KBM-7 (cell line): ENCODE measurements at regions not wholly inside any gene's neighbourhood (a gene's known extent, or its start where the extent isn't known, plus 50 kb on each side); places are given as distances from the start of the nearest gene placed in this dataset.

Source experiments
- DNase-seq: peaks from one replicate; pipeline ENCODE4 v3.0.0-alpha.2; 2015
- in situ Hi-C: fragments of 300-500 bp; cut with MboI; formaldehyde crosslinking; loops from 2 replicates; pipeline ENCODE4 v1.14.3; 2020; ENCODE audit warnings: low sequenced_read_pairs, low pct_unique_long_range_greater_than_20kb, mixed read lengths

DNA sequence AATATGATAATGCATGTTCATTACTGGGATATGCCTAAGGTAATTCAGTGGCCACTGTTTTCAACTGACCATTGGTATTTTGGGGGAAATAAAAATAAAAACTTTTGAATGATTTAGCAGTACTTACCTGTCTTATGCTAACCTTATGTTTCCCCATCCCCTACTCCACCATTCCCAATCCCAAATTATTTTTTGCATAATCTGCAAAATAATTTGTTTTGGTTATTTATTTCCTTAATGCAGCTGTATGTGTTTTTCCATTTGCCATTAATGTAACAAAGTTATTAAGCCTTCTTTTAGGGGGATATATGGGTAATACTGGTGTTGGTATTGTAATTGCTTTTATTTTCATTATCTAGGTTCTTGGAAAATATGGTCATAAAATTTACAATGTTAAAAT lies 213.9 kb upstream of the GULP1 start:
- DNase-seq: no peak
- in situ Hi-C loops: no loop called here

DNA sequence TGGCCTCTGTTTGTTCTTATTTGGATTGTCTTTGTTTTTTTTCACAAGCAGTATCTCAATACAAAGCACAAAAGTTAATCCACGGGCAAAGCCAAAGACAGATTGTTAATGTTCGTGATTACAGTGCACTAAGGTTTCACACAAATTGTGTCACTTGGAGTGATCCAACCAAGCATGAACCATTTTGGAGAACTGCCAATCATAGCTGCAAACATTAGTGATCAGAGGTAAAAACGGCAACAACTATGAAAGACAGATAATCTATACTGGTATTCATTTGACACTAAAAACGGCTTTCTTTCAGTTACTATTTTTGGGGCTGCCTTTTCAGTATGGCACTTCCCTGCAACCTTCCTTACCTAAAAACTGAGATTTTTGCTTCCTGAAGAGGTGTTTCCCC lies 213.1 kb upstream of the GULP1 start:
- in situ Hi-C loops: no loop called here
- no peak for DNase-seq

DNA sequence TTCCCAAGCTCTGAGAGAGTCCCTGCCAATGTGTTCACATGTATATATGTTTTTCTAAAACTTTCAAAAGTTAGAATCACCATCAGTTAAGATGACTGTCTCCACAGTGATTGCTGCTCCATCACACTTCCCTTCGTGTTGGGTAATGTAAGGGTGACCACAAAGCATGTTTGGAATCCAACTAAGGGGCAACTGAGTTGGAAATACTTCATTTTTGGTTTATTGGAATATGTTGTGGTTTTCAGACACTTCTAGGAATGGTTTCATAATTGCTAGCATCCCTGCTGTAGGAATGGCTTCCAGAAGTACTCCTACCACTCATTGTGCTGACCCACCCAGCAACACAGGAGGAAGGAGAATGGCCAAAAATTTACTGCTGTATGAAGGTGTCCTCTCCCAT lies 212.5 kb upstream of the GULP1 start:
- DNase-seq: no peak
- in situ Hi-C loops: no loop called here

DNA sequence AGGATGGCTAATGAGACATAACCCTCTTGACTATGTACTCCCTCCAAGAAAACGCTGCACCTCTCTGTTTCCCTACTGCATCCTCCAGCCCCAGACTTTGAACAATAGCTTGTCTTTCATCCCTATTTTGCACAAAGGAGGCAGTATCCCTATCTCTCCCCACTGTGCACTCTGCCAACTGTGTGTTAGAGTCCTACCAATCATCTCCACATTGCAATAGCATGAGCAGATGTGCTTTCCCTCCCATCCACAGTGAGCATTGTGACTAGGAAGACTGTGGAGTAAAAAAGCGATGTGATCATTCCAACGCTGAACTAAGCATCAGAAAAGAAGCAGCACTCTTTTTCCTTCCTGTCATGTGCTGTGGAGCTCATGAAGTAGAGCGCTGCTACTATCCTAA lies 206.3 kb upstream of the GULP1 start:
- DNase-seq: no peak
- in situ Hi-C loops: no loop called here

DNA sequence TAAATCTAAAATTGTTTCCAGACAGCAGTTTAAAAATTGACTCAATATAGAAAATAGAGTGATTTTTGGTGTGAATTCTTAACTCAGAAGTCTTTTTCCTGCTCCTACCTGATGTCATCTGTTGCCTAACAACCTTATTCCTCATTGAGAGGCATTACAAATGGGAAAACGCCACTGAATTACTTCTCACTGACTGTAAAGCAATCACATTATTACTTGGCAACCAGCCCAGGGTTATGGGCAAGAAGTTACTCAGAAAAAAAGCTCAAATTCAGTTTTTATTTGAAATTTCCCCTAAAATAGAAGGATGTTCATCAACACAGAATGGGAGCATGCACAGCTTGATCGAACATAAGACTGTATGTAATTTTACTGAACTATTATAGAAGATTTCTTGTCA lies 201.8 kb upstream of the GULP1 start:
- in situ Hi-C loops: no loop called here
- DNase-seq: no peak

DNA sequence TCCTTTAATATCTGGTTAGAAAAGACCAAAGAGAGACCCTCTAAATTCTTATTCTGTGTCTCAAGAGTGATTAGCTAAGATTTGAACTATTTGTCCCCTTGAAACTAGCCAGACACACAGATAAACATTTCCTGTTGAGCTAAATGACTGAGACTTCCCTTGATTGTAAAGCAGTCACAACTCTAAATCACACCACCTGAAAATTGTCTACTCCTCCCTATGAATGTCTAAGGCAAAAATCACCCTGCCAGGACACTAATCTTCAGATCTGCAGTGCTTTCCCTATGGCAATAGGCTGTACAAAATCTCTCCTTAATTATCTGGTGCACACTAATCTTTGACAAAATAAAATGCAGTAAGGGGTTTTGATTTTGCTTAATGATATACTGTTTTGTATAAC lies 200.5 kb upstream of the GULP1 start:
- no peak for DNase-seq
- in situ Hi-C loops: no loop called here

DNA sequence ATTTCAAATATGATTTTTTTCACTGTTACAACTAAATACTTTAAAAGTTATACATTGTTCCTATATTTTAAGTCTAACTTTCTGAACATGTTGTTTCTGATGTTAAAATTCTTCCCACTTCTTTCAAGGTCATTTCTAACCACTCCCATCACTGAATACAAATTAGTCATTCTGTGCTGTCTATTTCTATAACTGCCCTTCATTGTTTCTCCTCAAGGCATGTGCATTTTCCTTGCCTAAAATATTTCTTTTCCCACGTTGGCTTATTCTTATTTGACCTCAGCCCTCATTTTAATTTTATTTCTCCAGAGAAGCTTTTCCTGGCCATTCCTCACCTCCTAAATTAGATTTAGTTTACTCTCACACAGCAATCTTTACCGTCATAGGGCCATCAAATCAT lies 198.9 kb upstream of the GULP1 start:
- in situ Hi-C loops: no loop called here
- no peak for DNase-seq

DNA sequence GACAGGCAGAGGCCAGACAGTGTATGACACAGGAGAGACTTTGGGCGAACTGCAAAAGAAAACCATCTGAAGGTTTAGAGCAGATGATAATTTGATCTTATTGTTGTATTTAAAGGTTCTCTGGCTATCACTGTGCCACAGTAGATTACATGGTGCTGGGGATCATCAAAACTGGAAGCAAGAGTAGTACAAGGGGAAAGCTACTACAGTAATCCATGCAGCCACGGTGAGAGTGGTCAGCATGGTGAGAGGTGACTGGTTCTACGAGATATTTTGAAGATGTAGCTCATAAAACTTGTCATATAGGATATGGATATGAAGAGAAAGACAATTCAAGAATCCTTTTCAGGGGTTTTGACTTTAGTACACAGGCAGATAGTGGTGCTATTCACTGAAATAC lies 194.8 kb upstream of the GULP1 start:
- in situ Hi-C loops: no loop called here
- no peak for DNase-seq

DNA sequence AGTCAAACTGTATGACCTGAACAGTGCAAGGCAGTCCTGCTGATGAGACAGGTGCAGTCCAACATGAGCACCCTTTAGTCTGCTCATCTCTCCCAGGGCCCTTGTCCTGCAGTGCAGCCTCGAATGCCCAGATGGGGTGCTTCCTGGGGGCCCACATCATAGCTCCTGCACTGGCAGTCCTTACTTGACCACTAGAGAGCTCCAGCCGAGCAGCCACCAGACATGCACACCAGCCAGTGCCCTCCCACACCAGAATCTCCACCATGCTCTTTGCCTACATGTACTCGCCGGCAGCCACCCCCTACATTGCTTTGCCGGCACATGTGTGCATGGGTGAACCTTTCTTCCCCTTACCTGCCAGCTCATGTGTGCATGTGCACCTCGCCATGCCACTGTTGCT lies 188.8 kb upstream of the GULP1 start:
- in situ Hi-C loops: no loop called here
- DNase-seq: no peak

DNA sequence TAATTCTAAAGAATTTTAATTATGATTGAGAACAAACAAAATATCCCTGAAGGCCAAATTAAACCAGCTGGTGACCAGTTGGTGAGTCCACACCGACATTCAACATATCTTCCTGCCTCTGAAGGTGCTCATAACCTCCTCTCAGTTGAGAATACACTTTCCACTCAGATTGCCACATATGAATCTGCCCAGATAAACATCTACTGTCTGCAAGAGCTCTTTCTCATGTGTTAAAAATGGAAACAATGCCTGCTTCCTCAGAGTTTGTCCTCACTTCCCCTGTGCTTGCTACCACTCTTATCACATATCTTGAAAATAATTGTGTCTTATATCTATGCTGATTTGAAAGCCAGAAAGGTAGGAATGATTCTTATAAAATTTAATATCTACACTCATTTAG lies 177.7 kb upstream of the GULP1 start:
- no peak for DNase-seq

DNA sequence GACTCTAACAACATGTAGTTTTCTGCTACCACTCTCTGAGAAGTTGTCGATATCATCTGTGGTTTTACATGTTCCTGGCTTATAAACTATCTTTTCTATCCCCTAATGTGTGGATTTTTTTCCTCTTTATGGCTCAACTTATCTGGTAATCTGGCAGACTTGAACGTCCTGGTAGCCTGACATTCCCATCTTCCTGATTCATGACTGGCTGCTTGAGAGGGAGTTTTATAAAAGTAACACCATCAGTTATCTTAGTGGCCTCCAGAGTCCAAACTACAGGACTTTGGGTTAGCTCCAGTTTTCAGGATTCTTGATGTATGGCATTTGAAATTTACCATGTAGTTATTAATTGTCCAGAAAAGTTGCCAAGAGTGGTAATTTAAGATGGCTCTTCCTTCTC lies 174.0 kb upstream of the GULP1 start:
- in situ Hi-C loops: no loop called here
- DNase-seq: no peak

More for the DNA sequence above, 177.7 kb upstream of the GULP1 start:
- in situ Hi-C loops: no loop called here

DNA sequence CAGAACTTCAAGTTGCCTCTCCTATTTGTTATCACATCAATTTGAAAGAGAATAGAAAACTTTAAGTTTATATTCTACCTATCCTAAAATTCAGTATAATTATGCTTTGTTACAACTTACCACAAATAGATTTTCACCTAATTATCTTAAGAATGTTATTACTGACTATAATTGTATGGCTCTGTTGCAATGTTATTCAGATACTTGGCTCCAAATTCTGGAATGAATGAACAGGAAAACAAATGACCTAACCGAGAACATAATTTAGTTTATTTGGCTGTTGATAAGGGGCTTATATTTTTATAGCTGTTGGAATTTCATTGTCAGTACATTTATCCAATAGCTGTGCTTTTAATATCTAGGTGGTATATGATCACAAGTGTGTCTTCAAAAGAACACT lies 173.2 kb upstream of the GULP1 start:
- no peak for DNase-seq
- in situ Hi-C loops: no loop called here

DNA sequence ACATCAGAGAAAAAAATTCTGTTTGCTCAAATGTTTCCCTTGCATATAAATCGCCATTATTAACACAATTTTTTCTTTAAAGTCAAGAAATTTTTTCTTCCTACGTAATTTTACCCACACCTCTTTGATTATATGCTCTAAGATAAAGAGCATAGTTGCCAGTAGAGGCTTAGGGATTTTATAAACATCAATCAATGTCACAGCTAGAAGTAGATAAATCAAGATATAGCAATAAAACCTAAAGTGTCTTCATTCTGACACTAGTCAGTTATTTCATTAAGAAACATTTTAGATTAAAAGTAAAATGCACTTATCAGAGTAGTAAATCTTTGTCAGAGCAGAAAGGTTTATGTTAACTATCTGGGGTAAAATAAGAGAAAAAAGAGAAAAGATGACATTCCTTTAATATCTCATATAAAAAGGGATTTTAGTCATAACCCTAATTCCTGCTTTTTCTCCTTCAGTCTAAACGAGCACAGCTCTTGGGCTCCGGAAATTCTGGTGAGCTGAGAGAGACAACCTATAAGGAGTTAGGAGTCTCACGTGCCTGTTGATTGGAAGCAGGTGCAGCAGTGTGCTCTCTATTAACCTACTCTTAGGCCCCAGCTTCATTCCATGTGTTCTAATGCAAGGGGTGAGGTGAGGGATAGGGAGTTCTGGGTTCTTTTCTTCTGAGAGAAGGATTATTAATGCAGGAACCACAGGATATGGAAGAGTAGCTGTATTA lies 172.4 kb upstream of the GULP1 start:
- in situ Hi-C loops: no loop called here
- DNase-seq: no peak

DNA sequence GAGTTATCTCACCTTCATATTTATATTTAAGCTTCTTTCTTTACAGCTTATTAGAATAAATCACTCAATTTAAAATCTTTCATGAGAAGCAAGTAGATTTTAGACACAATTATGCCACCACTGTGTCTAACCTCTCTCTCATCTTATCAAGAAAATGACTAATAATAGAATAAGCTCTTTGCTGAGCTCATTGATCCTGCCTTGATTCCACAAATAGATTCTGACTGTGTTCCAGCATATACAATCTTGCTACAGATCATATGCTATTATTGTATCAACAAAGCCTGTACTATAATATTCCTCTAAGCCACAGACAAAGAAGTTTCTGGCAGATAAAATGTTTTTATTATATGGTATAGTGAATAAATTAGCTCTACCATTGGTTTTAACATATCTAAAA lies 168.7 kb upstream of the GULP1 start:
- in situ Hi-C loops: no loop called here
- no peak for DNase-seq

DNA sequence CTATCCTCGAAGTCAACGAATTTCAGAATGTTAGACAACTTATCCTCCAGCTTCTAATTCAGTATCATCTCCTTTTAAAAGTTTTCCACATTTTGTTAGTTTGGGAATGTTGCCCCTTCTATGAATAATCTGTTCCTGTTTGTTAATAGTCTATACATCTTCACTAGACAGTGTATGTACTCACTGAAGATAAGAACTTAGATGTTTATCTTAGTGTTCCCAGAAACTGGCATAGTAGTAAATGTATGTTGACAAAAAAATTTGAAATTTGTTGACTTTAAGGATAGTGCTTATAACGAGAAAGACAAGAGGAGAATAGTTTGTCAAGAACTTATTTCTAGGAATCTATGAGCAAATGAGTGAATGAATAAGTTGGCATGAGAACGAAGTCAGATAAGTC lies 162.0 kb upstream of the GULP1 start:
- in situ Hi-C loops: no loop called here
- no peak for DNase-seq

DNA sequence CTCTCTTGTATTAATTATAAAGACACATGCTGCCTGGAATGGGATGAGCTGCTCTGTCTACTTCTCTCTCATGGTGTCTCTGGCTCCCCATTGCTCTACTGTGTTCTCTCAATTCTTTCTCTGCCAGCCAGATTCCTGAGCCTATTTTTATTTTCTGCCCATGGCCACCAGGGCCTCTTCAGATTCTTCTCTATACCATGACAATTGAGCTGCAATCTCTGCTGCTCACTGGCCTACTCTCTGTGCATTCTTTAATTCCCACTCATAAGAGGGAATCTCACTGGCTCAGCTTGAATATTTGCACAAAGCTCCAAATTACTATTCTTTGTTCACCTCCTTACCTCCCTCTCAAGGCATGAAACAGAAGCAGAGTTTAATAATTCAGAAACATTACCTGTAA lies 161.4 kb upstream of the GULP1 start:
- no peak for DNase-seq
- in situ Hi-C loops: no loop called here

DNA sequence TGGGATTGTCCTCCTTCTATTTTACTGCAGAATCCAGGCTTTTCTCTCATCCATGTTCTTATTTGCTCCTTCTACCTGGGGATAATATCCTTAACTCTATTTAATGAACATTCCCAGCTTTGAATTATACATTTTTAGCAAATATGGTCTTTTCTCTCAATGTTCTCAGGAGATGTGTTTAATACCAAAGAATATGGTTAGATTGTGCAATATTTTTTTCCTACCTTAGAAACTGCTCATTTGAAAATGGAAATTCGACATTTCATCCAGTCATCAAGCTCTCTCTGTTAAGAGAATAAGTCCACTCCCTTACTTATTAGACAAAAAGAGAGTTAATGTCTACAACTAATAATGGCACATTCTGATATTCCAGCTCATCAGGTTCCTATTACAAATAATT lies 160.4 kb upstream of the GULP1 start:
- DNase-seq: no peak
- in situ Hi-C loops: no loop called here

DNA sequence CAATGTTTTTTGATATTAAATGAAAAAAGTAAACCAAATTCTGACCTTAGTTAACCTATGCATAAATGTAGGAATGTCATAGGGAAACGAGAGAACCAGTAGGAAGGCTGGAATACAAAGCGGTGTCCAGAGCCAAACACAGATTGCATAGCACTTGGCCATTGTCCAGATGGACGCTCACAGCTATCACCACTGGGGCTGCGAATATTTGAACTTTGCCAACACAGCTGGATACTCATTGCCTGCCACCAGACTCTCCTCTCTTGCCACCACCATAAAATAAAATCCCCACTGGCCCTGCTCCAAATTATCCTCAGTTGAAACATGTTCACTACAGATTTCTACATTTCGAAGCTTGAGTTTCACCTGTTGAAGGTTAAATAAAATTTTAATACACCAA lies 159.3 kb upstream of the GULP1 start:
- DNase-seq: no peak
- in situ Hi-C loops: no loop called here

DNA sequence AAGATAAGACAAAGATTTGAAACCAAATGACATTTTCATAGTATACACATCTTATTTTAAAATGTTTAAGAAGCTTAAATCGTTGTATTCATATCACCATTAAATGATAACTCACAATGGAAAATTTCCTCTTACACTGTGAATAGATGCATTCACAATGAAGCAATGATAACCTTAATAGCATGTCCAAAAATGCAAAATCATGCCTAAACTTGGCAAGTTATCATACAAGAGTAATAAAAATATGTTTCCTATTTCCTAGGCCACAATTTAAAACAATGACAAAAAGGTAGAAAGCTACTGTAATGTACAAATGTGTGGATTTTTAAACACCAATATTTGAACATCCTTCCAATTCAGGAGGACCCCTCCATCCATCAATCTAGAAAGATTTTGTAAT lies 157.4 kb upstream of the GULP1 start:
- no peak for DNase-seq
- in situ Hi-C loops: no loop called here

DNA sequence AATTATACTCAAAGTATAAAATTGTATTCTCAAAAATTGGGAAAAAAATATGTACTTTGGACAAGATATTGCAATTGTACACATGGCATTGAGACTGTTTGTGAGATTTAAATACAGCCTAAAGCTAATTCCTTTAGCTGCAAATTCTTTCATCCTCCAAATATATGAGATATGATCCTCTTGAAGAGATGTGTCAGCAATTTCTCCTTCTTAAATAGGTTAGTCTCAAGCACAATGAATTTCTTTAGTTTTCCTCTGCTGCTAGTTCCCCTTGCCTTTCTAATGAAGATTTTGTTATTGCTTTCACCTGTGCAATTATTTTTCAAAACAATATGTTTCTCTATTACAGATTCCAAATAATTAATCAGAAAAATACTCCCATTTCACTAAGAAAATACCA lies 153.4 kb upstream of the GULP1 start:
- DNase-seq: no peak
- in situ Hi-C loops: no loop called here

DNA sequence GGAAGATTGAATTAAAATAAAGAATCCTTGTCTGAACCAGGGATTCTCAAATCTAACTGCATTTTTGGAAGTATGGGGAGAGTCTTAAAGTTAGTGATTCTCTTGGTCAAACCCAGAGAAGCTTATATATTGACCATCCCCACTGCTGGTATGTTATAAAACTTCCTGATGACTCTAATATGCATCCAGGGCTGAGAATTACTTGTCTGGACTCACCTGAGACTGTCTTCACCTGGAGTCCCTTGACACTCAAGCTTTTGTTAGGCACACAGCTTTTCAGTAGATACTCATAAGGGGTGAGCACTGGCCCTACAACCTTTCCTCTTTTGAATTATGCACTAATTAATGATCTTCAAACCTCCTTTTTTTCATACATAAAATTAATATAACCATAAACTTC lies 149.6 kb upstream of the GULP1 start:
- no peak for DNase-seq
- in situ Hi-C loops: no loop called here
